ENCODE measurements at regions not wholly inside any gene's neighbourhood (a gene's known extent, or its start where the extent isn't known, plus 50 kb on each side); places are given as distances from the start of the nearest gene placed in this dataset.

DNA sequence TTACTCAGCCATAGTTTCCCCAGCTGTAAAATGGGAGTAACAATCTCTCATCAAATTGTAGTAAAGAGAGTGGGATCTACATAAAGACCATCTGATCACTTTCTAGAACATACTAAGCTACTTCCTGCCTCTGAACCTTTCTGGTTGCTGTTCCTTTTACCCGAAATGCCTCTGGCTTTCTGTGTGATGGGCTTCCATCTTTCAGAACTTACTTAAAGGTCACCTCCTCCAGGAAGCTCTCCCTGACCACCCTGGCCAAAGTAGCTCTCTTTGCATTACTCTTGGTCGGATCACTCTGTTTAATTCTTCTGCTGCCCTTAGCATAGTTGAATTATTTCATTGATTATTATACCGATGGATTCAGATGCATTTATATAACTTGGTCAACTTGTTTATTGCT is 171.0 kb downstream of the BMP7 start:
- Histone ChIP-seq H3K9ac (ENCODE audit: low read depth, low read length) (no peak overlapping the region), H3K27me3 (ENCODE audit: insufficient read depth, low read length) (peaks cover 13% of the 10 kb centered on the region), H3K36me3 (ENCODE audit: insufficient read depth, low read length) (no peaks in the 10 kb centered on the region), H3K9me3 (ENCODE audit: insufficient read depth, low read depth, low read length) (no peaks in the 10 kb centered on the region), H3K4me1 (ENCODE audit: insufficient read depth, low read length) (no peaks in the 10 kb centered on the region), H3K4me3 (ENCODE audit: low read length) (no peak overlapping the region), H3K27ac (ENCODE audit: low read depth, low read length) (no peak overlapping the region)
- whole genome bisulfite sequencing: 93% methylated on average over 3 of the region's 3 CpGs

DNA sequence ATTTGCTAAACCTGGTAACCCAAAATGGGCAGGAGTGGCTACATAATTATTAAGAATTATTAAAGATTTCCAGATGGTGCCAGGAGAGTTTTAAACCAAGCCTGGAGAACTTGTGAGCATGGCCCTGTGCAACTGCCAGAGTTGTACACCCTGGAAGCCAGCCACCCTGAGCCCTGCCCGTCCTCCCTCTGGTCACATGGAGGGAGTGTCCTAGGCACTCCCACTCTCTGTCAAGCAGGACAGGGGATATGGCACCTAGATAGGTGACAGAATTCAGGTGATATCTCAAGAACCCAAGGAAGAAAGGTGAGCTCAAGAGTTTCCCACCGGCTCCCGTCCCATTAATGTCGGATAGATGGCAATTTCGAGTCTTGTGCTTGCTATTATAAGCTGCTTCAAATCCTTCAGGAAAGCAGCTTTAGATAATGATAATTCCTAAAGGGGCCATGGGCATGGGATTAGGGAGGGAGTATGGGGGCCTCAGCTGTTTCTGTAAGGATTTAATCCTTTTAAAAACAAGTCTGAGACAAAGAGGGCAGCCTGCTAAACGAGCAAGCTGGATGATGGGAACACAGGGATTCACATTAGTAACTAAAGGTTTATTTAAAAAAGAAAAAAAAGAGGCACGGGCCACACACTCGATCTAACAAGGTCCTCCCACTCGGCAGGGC is 169.1 kb downstream of the BMP7 start:
- no peak overlapping the region for H3K9ac ChIP-seq (ENCODE audit: low read depth, low read length)
- 86% methylated on average over 9 of the region's 9 CpGs for WGBS
- no peaks in the 10 kb centered on the region for H3K36me3 ChIP-seq (ENCODE audit: insufficient read depth, low read length)
- no peaks in the 10 kb centered on the region for H3K9me3 ChIP-seq (ENCODE audit: insufficient read depth, low read depth, low read length)
- H3K4me3 ChIP-seq (ENCODE audit: low read length): no peak overlapping the region
- no peak overlapping the region for H3K27ac ChIP-seq (ENCODE audit: low read depth, low read length)
- peaks cover 4% of the 10 kb centered on the region; the same call in 1 of the 2 replicates for H3K27me3 ChIP-seq (ENCODE audit: insufficient read depth, low read length)
- no peaks in the 10 kb centered on the region for H3K4me1 ChIP-seq (ENCODE audit: insufficient read depth, low read length)

DNA sequence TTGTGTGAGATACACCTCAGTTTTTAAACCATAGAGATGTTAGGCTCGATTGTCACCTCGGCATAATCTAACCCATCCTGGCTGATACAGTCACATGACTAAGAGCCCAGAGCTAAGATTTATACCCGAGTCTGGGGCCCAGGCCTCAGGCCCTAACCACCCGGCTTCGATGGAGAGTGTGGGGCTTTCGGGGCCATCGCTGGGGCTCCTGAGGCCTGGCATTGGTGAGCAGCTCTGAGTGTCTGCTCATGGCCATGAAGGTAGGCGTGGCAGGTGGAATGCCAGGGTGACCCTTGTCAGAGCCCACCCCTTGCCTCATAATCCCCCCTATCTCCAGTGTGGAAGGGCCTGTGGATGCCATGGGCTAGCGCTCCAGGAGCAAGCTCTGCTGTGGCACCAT is 164.3 kb downstream of the BMP7 start:
- peaks cover 4% of the 10 kb centered on the region; the same call in 1 of the 2 replicates for H3K27me3 ChIP-seq (ENCODE audit: insufficient read depth, low read length)
- H3K4me3 ChIP-seq (ENCODE audit: low read length): no peak overlapping the region
- WGBS: 97% methylated on average over 9 of the region's 9 CpGs

DNA sequence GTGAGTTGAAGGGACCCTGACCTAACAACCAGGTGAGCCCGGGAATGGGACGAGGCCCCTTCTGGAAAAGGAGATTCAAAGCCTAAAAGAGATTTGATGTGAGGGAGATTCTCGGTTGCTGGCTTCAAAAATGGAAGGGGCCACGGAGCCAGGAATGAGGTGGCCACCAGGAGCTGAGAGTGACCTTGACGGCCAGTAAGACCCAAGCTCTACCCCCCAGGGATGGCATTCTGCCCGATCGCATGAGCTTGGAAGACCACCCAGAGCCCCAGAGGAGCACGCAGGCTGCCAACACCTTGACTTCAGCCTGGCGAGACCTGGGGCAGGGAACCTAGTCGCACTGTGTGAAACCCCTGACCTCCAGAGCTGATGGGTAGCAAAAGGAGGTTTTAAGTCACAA is 163.9 kb downstream of the BMP7 start:
- Histone ChIP-seq H3K4me3 (ENCODE audit: low read length) (no peak overlapping the region), H3K9ac (ENCODE audit: low read depth, low read length) (no peak overlapping the region), H3K4me1 (ENCODE audit: insufficient read depth, low read length) (no peaks in the 10 kb centered on the region), H3K36me3 (ENCODE audit: insufficient read depth, low read length) (no peaks in the 10 kb centered on the region), H3K27ac (ENCODE audit: low read depth, low read length) (no peak overlapping the region), H3K9me3 (ENCODE audit: insufficient read depth, low read depth, low read length) (no peaks in the 10 kb centered on the region), H3K27me3 (ENCODE audit: insufficient read depth, low read length) (peaks cover 4% of the 10 kb centered on the region; the same call in 1 of the 2 replicates)
- 91% methylated on average over 10 of the region's 10 CpGs for WGBS

More for the DNA sequence above, 164.3 kb downstream of the BMP7 start:
- H3K27ac ChIP-seq (ENCODE audit: low read depth, low read length): no peak overlapping the region
- no peak overlapping the region for H3K9ac ChIP-seq (ENCODE audit: low read depth, low read length)
- no peaks in the 10 kb centered on the region for H3K9me3 ChIP-seq (ENCODE audit: insufficient read depth, low read depth, low read length)
- no peaks in the 10 kb centered on the region for H3K36me3 ChIP-seq (ENCODE audit: insufficient read depth, low read length)
- H3K4me1 ChIP-seq (ENCODE audit: insufficient read depth, low read length): no peaks in the 10 kb centered on the region

DNA sequence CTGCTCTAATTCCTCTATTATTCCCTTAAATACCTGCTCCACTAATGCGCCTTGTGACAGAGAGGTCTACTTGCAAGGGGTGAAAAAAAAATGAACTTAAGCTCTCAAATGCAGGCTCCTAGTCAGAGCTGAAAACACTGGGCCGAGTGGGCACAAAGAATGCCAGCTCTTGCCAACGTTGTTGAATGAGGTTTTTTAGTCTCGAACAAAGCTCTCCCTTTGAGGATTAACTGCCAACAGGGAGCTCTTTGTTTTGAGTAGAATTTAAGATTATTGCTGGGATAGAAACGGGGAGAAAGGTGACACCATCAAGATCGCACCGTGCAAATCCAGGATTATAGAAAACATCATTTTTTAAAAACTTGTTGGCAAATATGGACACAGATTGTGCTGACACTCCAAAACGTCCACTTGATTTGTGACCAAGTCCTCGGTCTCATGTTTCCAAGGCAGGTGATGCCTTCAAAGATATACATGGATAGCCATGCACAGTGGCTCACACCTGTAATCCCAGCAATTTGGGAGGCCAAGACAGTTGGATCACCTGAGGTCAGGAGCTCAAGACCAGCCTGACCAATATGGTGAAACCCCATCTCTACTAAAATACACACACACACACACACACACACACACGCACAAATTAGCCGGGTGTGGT is 163.2 kb downstream of the BMP7 start:
- H3K27ac ChIP-seq (ENCODE audit: low read depth, low read length): no peak overlapping the region
- 85% methylated on average over 11 of the region's 11 CpGs for WGBS
- no peak overlapping the region for H3K9ac ChIP-seq (ENCODE audit: low read depth, low read length)
- no peaks in the 10 kb centered on the region for H3K4me1 ChIP-seq (ENCODE audit: insufficient read depth, low read length)
- H3K9me3 ChIP-seq (ENCODE audit: insufficient read depth, low read depth, low read length): no peaks in the 10 kb centered on the region
- peaks cover 4% of the 10 kb centered on the region; the same call in 1 of the 2 replicates for H3K27me3 ChIP-seq (ENCODE audit: insufficient read depth, low read length)
- no peaks in the 10 kb centered on the region for H3K36me3 ChIP-seq (ENCODE audit: insufficient read depth, low read length)
- H3K4me3 ChIP-seq (ENCODE audit: low read length): no peak overlapping the region

DNA sequence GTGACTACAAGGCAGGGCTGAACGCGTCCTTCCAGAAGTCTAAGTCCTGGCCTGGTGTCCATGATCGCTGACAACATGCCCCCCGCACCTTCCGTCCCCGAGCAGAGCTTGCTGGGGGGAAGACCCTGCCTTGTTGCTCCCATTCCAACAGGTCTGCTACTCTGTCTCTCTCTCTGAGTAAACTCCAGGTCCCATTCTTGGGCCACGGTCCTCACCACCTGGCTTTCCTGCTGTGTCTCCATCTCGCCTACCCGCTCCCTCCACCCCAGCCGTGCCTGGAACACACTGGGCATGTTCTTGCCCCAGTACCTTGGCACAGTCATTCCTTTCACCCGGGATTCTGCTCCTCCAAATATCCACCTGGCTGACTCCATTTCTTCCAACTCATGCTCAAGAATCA is 162.3 kb downstream of the BMP7 start:
- Histone ChIP-seq H3K9me3 (ENCODE audit: insufficient read depth, low read depth, low read length) (no peaks in the 10 kb centered on the region), H3K4me1 (ENCODE audit: insufficient read depth, low read length) (no peaks in the 10 kb centered on the region), H3K4me3 (ENCODE audit: low read length) (no peak overlapping the region), H3K36me3 (ENCODE audit: insufficient read depth, low read length) (no peaks in the 10 kb centered on the region), H3K27ac (ENCODE audit: low read depth, low read length) (no peak overlapping the region), H3K27me3 (ENCODE audit: insufficient read depth, low read length) (peaks cover 4% of the 10 kb centered on the region; the same call in 1 of the 2 replicates), H3K9ac (ENCODE audit: low read depth, low read length) (no peak overlapping the region)
- 94% methylated on average over 11 of the region's 11 CpGs for WGBS

DNA sequence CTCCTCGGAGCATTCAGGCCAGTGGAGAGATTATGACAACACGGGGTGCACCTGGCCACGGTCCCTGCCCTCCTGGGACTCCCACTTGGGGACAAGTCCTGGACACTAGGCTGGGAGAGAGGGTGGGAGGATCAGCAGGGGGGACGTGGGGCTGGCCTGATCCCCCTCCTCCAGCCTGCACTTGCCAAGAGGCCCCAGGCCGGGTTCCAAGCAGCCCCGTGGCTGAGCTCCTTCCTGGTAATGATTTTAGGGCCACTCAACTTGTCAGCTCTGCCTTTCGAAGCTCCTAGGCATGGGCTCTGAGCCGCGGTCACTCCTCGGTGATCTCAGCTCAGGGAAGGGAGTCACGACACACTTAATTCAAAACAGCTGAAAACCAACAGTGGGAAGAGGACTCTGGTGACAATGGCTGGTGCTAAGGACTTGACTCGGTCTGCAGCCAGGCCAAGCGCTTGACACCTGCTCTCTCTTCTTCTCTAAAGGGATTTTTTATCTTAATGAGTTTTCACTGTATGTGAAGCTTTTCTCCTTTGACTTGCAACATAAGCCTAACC is 161.7 kb downstream of the BMP7 start:
- Histone ChIP-seq H3K27me3 (ENCODE audit: insufficient read depth, low read length) (no peaks in the 10 kb centered on the region), H3K4me3 (ENCODE audit: low read length) (no peak overlapping the region), H3K9me3 (ENCODE audit: insufficient read depth, low read depth, low read length) (no peaks in the 10 kb centered on the region), H3K4me1 (ENCODE audit: insufficient read depth, low read length) (no peaks in the 10 kb centered on the region), H3K36me3 (ENCODE audit: insufficient read depth, low read length) (no peaks in the 10 kb centered on the region), H3K27ac (ENCODE audit: low read depth, low read length) (no peak overlapping the region), H3K9ac (ENCODE audit: low read depth, low read length) (no peak overlapping the region)
- WGBS: 89% methylated on average over 12 of the region's 13 CpGs

DNA sequence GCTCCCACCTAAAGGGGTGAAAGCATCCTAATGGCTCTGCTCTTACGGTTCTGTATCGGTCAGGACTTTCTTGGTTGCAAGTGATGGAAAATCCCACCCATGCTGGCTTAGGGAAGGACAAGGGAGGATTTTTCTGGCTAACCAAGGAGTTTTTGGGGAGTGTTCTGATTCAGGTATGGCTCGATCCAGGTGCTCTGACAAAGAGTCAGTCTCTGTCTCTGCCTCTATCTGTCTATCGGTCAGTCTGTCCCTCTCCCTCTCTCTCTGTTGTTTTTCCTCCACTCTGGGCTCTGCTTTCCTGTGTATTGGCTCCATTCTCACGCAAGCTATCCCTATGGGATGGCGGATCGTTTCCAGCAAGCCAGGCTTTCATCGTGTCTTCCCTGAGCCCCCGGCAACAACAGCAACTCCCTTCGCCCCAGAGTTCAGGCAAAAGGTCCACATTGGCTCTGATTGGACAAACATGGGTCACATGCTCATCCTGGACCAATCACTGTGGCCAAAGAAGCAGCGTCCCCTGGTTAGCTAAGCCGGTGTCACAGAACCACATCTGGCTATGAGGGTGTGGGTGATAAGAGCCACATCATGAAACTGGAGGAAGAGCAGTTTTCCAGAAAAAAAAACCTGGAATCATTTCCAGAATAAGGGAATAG is 160.3 kb downstream of the BMP7 start:
- no peak overlapping the region for H3K4me3 ChIP-seq (ENCODE audit: low read length)
- no peaks in the 10 kb centered on the region for H3K36me3 ChIP-seq (ENCODE audit: insufficient read depth, low read length)
- H3K27ac ChIP-seq (ENCODE audit: low read depth, low read length): no peak overlapping the region
- H3K4me1 ChIP-seq (ENCODE audit: insufficient read depth, low read length): no peaks in the 10 kb centered on the region
- no peak overlapping the region for H3K9ac ChIP-seq (ENCODE audit: low read depth, low read length)
- no peaks in the 10 kb centered on the region for H3K27me3 ChIP-seq (ENCODE audit: insufficient read depth, low read length)
- H3K9me3 ChIP-seq (ENCODE audit: insufficient read depth, low read depth, low read length): no peaks in the 10 kb centered on the region
- 84% methylated on average over 12 of the region's 12 CpGs for WGBS

DNA sequence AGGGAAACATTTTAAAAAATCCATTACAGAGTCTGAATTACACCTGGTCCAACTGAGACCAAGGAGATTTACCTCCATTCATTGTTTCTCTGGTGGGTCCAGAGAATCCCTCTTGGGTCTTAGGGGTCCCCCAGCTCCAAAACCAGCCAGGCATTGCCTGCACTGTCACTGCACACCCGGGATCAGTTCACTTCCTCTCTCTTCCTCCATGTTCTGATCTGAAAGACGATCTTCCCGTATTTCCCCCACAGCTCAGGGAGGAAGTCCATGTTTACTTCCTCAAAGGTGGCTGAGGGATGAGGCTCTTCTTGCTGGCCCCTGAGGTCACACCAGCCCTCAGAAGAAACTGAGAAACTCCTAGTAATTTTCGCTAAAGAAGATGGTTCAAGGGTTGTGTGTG is 159.7 kb downstream of the BMP7 start:
- H3K4me3 ChIP-seq (ENCODE audit: low read length): no peak overlapping the region
- H3K9me3 ChIP-seq (ENCODE audit: insufficient read depth, low read depth, low read length): no peaks in the 10 kb centered on the region
- H3K9ac ChIP-seq (ENCODE audit: low read depth, low read length): no peak overlapping the region
- 96% methylated on average over 4 of the region's 4 CpGs for WGBS
- H3K4me1 ChIP-seq (ENCODE audit: insufficient read depth, low read length): no peaks in the 10 kb centered on the region
- H3K27ac ChIP-seq (ENCODE audit: low read depth, low read length): no peak overlapping the region
- no peaks in the 10 kb centered on the region for H3K27me3 ChIP-seq (ENCODE audit: insufficient read depth, low read length)
- no peaks in the 10 kb centered on the region for H3K36me3 ChIP-seq (ENCODE audit: insufficient read depth, low read length)

DNA sequence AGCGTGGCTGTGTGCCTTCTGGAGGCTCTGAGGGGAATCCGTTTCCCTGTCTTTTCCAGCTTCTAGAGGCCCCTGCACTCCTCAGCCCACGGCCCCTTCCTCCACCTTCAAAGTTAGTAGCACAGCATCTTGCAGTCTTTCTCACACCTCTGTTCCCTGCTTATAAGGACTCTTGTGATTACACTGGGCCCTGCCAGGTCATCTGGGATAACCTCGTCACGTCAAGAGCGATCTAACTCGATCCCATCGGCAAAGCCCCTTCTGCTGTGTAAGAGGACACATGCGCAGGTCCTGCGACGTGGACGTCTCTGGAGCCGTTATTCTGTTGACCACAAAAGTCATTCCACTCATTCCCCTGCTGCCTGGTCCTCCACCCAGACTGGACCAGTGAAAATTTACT is 159.2 kb downstream of the BMP7 start:
- Histone ChIP-seq H3K9me3 (ENCODE audit: insufficient read depth, low read depth, low read length) (no peaks in the 10 kb centered on the region), H3K4me3 (ENCODE audit: low read length) (no peak overlapping the region), H3K4me1 (ENCODE audit: insufficient read depth, low read length) (no peaks in the 10 kb centered on the region), H3K27me3 (ENCODE audit: insufficient read depth, low read length) (no peaks in the 10 kb centered on the region), H3K36me3 (ENCODE audit: insufficient read depth, low read length) (no peaks in the 10 kb centered on the region), H3K9ac (ENCODE audit: low read depth, low read length) (no peak overlapping the region), H3K27ac (ENCODE audit: low read depth, low read length) (no peak overlapping the region)
- 89% methylated on average over 13 of the region's 13 CpGs for WGBS

DNA sequence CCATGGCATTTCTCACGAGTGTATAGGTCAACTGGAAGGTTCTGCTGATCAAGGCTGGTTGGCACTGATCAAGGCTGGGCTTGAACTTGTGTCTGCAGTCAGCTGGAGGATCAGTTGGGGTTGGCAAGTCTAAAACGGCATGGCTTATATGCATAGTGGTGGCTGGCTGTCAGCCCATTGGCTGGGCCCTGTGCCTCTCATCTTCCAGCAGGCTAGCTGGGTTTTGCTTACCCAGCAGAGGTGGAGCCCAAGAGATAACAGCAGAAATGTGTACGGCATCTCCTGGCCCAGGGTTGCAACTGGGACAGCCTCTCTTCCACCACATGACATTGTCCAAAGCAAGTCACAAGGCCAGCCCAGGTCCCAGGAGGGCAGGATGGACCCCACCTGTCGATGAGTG is 158.2 kb downstream of the BMP7 start:
- Histone ChIP-seq H3K36me3 (ENCODE audit: insufficient read depth, low read length) (no peaks in the 10 kb centered on the region), H3K27me3 (ENCODE audit: insufficient read depth, low read length) (no peaks in the 10 kb centered on the region), H3K9ac (ENCODE audit: low read depth, low read length) (no peak overlapping the region), H3K4me3 (ENCODE audit: low read length) (no peak overlapping the region), H3K4me1 (ENCODE audit: insufficient read depth, low read length) (no peaks in the 10 kb centered on the region), H3K27ac (ENCODE audit: low read depth, low read length) (no peak overlapping the region), H3K9me3 (ENCODE audit: insufficient read depth, low read depth, low read length) (no peaks in the 10 kb centered on the region)
- 94% methylated on average over 4 of the region's 4 CpGs for WGBS
